SK-N-SH (cell line): ENCODE measurements at regions not wholly inside any gene's neighbourhood (a gene's known extent, or its start where the extent isn't known, plus 50 kb on each side); places are given as distances from the start of the nearest gene placed in this dataset.
"Not testable (repeated sequence)": the region's sequence is repeated elsewhere in the genome, so short reads cannot be mapped to it uniquely, and the experiment has no call there.

ENCODE experiments used
- CTCF ChIA-PET: fragments of 300-600, 350-600 bp; formaldehyde crosslinking; extraction: SDS; loops from one replicate; lab custom pipeline; 2021; lab: Yijun Ruan, JAX
- POLR2A ChIA-PET: fragments of 350-600 bp; sonication (Branson Sonifier 250); formaldehyde crosslinking; extraction: SDS; loops from one replicate; lab custom pipeline; 2020; ENCODE audit warnings: antibody characterized with exemption, inconsistent platforms; lab: Yijun Ruan, JAX
- DNase-seq: peaks from one replicate; pipeline ENCODE4 v3.0.0; 2012
- H2AFZ ChIP-seq: fragments of 200-600 bp; sonication (generic); 2 replicates; pipeline ENCODE4 v1.8.1; 2016; ENCODE audit warnings: antibody characterized with exemption, mild to moderate bottlenecking, low read depth
- H3F3A ChIP-seq: fragments of 200-600 bp; sonication (generic); replicated peaks from 2 replicates; pipeline ENCODE3; 2016; ENCODE audit warnings: antibody characterized with exemption, mild to moderate bottlenecking; ENCODE audit not compliant: insufficient read depth
- H3K27ac ChIP-seq, 2 experiments: fragments of 200-500 bp in 1 of 2; fragments of 200-600 bp in 1 of 2; sonication (Bioruptor generic) in 1 of 2; sonication (generic), shearing (Covaris generic) in 1 of 2; 2 replicates each; pipeline versions ENCODE4 v1.5.1 to v1.6.1; 2014 to 2016; ENCODE audit warnings: low read depth in 2 of 2, inconsistent platforms in 1 of 2, low read length in 1 of 2, mild to moderate bottlenecking in 1 of 2, mixed read lengths in 1 of 2
- H3K27me3 ChIP-seq: fragments of 200-600 bp; sonication (generic), shearing (Covaris generic); 2 replicates; pipeline ENCODE4 v1.6.1; 2016; ENCODE audit warnings: mixed run types; ENCODE audit not compliant: insufficient read depth
- H3K36me3 ChIP-seq, 2 experiments: fragments of 200-500 bp in 1 of 2; fragments of 200-600 bp in 1 of 2; sonication (Bioruptor generic) in 1 of 2; sonication (generic) in 1 of 2; replicated peaks in 1 of 2; 2 replicates each; pipeline versions ENCODE3 to v1.5.1; 2014 to 2016; ENCODE audit warnings: low read length in 1 of 2, mild to moderate bottlenecking in 1 of 2; ENCODE audit not compliant: insufficient read depth in 2 of 2, control insufficient read depth in 1 of 2
- H3K4me1 ChIP-seq, 2 experiments: fragments of 200-500 bp in 1 of 2; fragments of 200-600 bp in 1 of 2; sonication (Bioruptor generic) in 1 of 2; sonication (generic), shearing (Covaris generic) in 1 of 2; 2 replicates each; pipeline versions ENCODE4 v1.5.1 to v1.6.1; 2014 to 2016; ENCODE audit warnings: low read depth in 1 of 2, low read length in 1 of 2, mixed run types in 1 of 2; ENCODE audit not compliant: insufficient read depth in 2 of 2, control insufficient read depth in 1 of 2
- H3K4me2 ChIP-seq: fragments of 200-600 bp; sonication (generic), shearing (Covaris generic); 2 replicates; pipeline ENCODE4 v1.6.1; 2017; ENCODE audit warnings: mixed run types
- H3K4me3 ChIP-seq, 2 experiments: fragments of 200-500 bp in 1 of 2; fragments of 200-600 bp in 1 of 2; sonication (Bioruptor generic) in 1 of 2; sonication (generic), shearing (Covaris generic) in 1 of 2; 2 replicates each; pipeline versions ENCODE4 v1.5.1 to v1.8.1; 2014 to 2016; ENCODE audit warnings: low read depth in 2 of 2, inconsistent platforms in 1 of 2, low read length in 1 of 2, mild to moderate bottlenecking in 1 of 2, mixed read lengths in 1 of 2, moderate library complexity in 1 of 2
- H3K79me2 ChIP-seq: fragments of 200-600 bp; sonication (generic); 2 replicates; pipeline ENCODE4 v1.8.1; 2017; ENCODE audit warnings: mild to moderate bottlenecking; ENCODE audit not compliant: insufficient read depth
- H3K9ac ChIP-seq: fragments of 200-600 bp; sonication (generic); 2 replicates; pipeline ENCODE4 v1.6.1; 2017; ENCODE audit warnings: mixed run types
- H3K9me2 ChIP-seq: fragments of 200-600 bp; sonication (generic); 2 replicates; pipeline ENCODE4 v1.6.1; 2017; ENCODE audit warnings: mixed run types
- H3K9me3 ChIP-seq: fragments of 200-600 bp; sonication (generic); 2 replicates; pipeline ENCODE4 v1.6.1; 2017; ENCODE audit warnings: mixed run types, mild to moderate bottlenecking, moderate library complexity
- H4K20me1 ChIP-seq: fragments of 200-600 bp; sonication (generic); 2 replicates; pipeline ENCODE4 v1.6.1; 2017; ENCODE audit warnings: mild to moderate bottlenecking, mixed run types; ENCODE audit not compliant: insufficient read depth
- ELF1 ChIP-seq: IDR thresholded peaks from 2 replicates; pipeline ENCODE4 v1.4.0; 2012
- EP300 ChIP-seq, 2 experiments: IDR thresholded peaks; 2 replicates each; pipeline versions ENCODE4 v1.4.0 to v1.6.1; 2012; ENCODE audit warnings: borderline replicate concordance in 1 of 2, low read depth in 1 of 2, low read length in 1 of 2
- FOXJ3 ChIP-seq: sonication (generic); formaldehyde crosslinking; IDR thresholded peaks from 2 replicates; pipeline ENCODE4 v1.5.1; 2020; ENCODE audit warnings: mild to moderate bottlenecking, missing genetic modification reagents
- FOXM1 ChIP-seq: IDR thresholded peaks from 2 replicates; pipeline ENCODE4 v1.4.0; 2012; ENCODE audit warnings: low read depth, mild to moderate bottlenecking
- GATA2 ChIP-seq: sonication (generic); formaldehyde crosslinking; IDR thresholded peaks from 2 replicates; pipeline ENCODE4 v1.5.0; 2020; ENCODE audit warnings: mild to moderate bottlenecking, missing genetic modification reagents
- NRF1 ChIP-seq: IDR thresholded peaks from 2 replicates; pipeline ENCODE4 v1.6.1; 2012; ENCODE audit warnings: low read depth, mild to moderate bottlenecking, low read length
- PBX3 ChIP-seq: IDR thresholded peaks from 2 replicates; pipeline ENCODE4; 2012
- POLR2AphosphoS5 ChIP-seq: IDR thresholded peaks from 2 replicates; pipeline ENCODE4 v1.6.1; 2012; ENCODE audit warnings: low read depth, low read length
- RCOR1 ChIP-seq: fragments of 150-350 bp; IDR thresholded peaks from 2 replicates; pipeline ENCODE4 v1.6.1; 2017; ENCODE audit warnings: antibody characterized with exemption, low read length
- SMC3 ChIP-seq: IDR thresholded peaks from 2 replicates; pipeline ENCODE4 v1.6.1; 2012; ENCODE audit warnings: low read depth, low read length, improper control_type of control experiment
- WGBS: methylation state at CpG from one replicate; pipeline ENCODE4 v1.1.6; 2017; ENCODE audit warnings: low lambda C conversion rate; 5-methylcytosine and 5-hydroxymethylcytosine counted together
- TF ChIP-seq, protein P1 (sequence below): IDR thresholded peaks from 2 replicates; pipeline ENCODE4 v1.4.0; 2012; ENCODE audit warnings: low read depth
- TF ChIP-seq, protein P2 (sequence below): IDR thresholded peaks from 2 replicates; pipeline ENCODE4 v1.4.0; 2012; ENCODE audit warnings: low read depth, borderline replicate concordance

- POLR2A ChIA-PET: no interaction called here
- H3K4me1 ChIP-seq: no peaks in the 10 kb centered on the region
- no peaks in the 10 kb centered on the region for H3K9me2 ChIP-seq
- no peaks in the 10 kb centered on the region for H3F3A ChIP-seq
- H3K79me2 ChIP-seq: no peaks in the 10 kb centered on the region
- no peak overlapping the region for H3K27ac ChIP-seq
- no peak overlapping the region for H3K9ac ChIP-seq
- H2AFZ ChIP-seq: no peak overlapping the region
- no peak overlapping the region for H3K4me3 ChIP-seq
- no peaks in the 10 kb centered on the region for H3K36me3 ChIP-seq
- H3K27me3 ChIP-seq: no peaks in the 10 kb centered on the region; the same call in 1 of the 2 replicates
- WGBS: 0% methylated on average over 8 of the region's 9 CpGs
- no peak overlapping the region for H3K4me2 ChIP-seq
- TF ChIP-seq POLR2AphosphoS5 (no peak), SMC3 (no peak), NRF1 (no peak), ELF1 (no peak), FOXM1 (no peak), GATA2 (CRISPR knock-in tag) (no peak), PBX3 (no peak), EP300 (IDR thresholded peaks at IDR 0.05; ENCODE audit: borderline replicate concordance in 1 of 2, low read depth in 1 of 2, low read length in 1 of 2) (no peak), FOXJ3 (CRISPR knock-in tag) (no peak), RCOR1 (no peak)
- TF ChIP-seq, protein P1, sequence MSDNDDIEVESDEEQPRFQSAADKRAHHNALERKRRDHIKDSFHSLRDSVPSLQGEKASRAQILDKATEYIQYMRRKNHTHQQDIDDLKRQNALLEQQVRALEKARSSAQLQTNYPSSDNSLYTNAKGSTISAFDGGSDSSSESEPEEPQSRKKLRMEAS: no peak
- TF ChIP-seq, protein P2, sequence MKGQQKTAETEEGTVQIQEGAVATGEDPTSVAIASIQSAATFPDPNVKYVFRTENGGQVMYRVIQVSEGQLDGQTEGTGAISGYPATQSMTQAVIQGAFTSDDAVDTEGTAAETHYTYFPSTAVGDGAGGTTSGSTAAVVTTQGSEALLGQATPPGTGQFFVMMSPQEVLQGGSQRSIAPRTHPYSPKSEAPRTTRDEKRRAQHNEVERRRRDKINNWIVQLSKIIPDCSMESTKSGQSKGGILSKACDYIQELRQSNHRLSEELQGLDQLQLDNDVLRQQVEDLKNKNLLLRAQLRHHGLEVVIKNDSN: no peak
- TF ChIP-seq, all 33 proteins: peak for 0
- no peaks in the 10 kb centered on the region for H3K9me3 ChIP-seq
- H4K20me1 ChIP-seq: no peaks in the 10 kb centered on the region
- no peak for DNase-seq
- CTCF ChIA-PET: interaction anchor here (1.0 to 1.3 kb wide), 2 partner anchors 9 to 190 kb away, joined by 3 to 6 read pairs; no protein-coding TSS in a partner anchor
These were observed 82.4 kb upstream of the VPREB1 start for GRCh38 chr22:22161924-22162851.

GRCh38 chr22:22160768-22161167 lies 83.8 kb upstream of the VPREB1 start:
- H3K27me3 ChIP-seq, H3K9me2 ChIP-seq, POLR2A ChIA-PET, H3K4me3 ChIP-seq, H3K79me2 ChIP-seq, DNase-seq, H4K20me1 ChIP-seq, CTCF ChIA-PET, H3K4me2 ChIP-seq, H3K27ac ChIP-seq, H3K36me3 ChIP-seq, H3K9ac ChIP-seq, H2AFZ ChIP-seq, H3F3A ChIP-seq, H3K4me1 ChIP-seq, H3K9me3 ChIP-seq: not testable (repeated sequence)
- WGBS: 21% methylated on average over 2 of the region's 2 CpGs
